Fibroblast of skin of left biceps (primary cell): ENCODE measurements at regions not wholly inside any gene's neighbourhood (a gene's known extent, or its start where the extent isn't known, plus 50 kb on each side); places are given as distances from the start of the nearest gene placed in this dataset.
"Not testable (repeated sequence)": the region's sequence is repeated elsewhere in the genome, so short reads cannot be mapped to it uniquely, and the experiment has no call there.

Source experiments
- DNase-seq, 2 experiments: peaks; one replicate each; pipeline ENCODE4 v3.0.0-alpha.2; 2013; ENCODE audit warnings: low read depth in 2 of 2

GRCh38 chr16:47861999-47862398, 293.8 kb downstream of the ABCC12 start:
- no peak for DNase-seq

GRCh38 chr16:47858333-47858982, 297.3 kb downstream of the ABCC12 start:
- DNase-seq: no peak

- DNase-seq: no peak
Observed at GRCh38 chr16:47855431-47855830, 300.4 kb downstream of the ABCC12 start.

GRCh38 chr16:47854737-47855136, 301.1 kb downstream of the ABCC12 start:
- no peak for DNase-seq

DNA sequence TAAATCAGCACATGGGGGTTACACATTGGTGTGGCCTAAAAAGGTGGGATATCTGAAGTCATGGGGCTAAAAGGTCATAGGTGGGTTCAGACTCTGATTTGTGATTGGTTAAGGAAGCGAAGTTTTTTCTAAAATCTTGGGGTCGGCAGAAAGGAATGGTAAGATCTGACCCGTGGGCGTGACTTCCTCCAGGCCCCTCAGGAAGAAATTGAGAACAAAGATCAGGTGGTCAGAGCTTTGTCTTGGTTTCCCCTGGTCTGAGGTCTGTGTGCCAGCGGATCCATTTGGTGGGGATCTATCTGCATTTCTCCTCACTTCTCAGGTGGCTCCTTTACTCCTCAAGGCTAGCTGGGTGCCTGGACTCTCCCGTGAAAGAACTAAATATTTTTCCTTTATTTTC, 302.8 kb downstream of the ABCC12 start:
- DNase-seq: no peak

DNA sequence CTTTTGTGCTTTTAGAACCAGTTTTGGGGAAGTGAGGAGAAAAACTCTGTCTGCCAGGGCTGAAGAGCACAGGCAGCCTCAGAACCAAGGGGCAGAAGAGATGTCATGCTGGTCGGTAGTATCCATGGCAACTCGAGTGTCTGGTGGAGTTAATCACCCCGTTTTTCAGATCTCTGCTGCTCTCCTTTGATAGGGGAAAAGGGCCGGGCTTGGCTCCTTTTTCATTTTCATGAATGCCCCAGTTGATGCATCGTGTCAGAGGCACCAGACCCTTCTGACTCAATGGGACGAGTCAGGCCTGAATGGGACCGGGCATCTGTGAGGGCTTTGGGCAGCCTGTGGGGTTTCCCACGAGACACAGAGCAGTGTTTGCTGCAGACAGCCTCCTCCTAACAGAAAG, 304.6 kb downstream of the ABCC12 start:
- no peak for DNase-seq

DNA sequence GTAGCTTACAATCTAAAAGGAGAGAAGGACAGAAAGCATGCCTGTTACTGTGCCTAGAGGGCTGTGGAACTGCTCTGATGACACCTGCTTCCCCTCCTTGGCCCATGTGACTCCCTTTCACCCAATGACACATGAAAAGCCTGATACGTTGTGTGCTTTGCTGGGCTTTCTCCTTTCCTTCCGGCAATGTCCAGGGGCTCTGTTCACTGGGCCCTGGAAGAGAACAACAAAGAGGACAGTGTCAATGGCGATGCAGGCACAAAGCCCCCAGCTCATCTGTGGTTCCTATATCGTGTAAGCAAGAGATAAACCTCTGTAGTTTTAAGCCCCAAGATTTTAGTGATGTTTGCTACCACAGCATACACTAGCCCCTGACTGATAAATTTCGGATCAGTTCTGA, 306.1 kb downstream of the ABCC12 start:
- DNase-seq: no peak

DNA sequence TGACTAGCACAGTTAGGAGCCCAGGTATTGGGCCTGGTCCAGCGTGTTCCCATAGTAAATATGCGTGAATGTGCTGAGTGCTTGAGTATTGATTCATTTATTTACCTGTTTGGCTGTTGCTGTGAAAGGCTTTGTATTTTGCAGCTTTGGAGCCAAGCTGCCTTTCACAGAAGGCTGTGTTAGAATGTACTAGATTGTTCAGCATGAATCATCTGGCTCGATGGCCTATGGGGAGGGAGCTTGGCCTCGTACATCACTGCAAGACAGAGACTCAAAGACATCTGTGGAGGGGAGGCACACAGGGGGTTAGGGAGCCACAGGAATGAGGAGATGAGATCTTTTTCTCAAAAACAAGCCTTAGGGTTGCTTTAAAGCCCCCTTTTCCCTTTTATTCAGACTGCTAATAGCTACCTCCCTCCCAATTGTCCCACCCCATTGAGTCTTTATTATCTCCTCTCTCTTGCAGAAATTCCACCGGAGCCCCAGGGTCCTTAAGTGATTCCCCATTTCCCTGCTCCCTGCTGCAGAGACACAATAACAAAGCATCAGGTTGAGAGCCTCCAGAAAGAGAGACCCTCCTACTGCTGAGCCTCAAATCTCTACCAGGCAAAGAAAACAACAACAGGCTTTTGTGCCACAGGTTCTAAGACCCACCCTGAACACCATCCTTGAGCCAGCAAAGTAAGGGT, 307.2 kb downstream of the ABCC12 start:
- peak; percentile 10 to 13 for DNase-seq

DNA sequence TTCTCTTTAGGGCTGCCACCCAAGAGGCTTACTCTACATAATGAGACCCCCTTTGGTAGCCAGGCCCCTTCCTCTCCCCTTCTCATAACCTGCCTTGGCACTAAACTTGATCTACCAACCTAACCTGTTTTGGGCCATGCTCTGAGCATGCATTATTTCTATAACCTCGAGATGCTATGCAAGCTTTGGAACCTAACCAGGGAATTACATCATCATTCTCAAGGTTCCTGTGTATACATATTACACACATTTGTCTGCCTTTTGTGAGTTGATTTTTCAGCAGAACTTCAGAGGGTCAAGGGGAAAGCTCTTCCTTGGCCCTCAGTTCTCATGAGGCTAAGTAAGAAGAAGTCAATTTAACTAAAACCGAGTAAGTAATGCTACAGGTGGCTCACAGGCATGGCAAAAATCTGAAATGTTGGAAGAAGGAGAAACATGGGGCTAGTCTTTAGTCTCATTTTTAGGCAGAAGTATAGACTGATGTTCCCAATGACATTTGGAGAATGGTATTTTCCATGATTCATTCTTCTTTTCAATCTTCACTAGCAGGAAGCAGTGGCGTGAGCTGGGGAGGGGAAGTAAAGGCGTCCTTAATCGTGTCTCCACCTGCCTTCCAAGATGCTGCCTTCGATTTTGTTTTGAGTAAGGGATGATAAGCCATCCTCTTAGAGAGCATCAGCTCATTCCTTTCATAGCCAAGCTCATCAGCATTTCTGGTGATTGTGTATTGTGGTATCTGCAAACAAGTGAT, 308.4 kb downstream of the ABCC12 start:
- peak in 1 of 2 experiments; percentile 8 for DNase-seq

- no peak for DNase-seq
Observed at GRCh38 chr16:47834485-47835024, 321.2 kb downstream of the ABCC12 start.

DNA sequence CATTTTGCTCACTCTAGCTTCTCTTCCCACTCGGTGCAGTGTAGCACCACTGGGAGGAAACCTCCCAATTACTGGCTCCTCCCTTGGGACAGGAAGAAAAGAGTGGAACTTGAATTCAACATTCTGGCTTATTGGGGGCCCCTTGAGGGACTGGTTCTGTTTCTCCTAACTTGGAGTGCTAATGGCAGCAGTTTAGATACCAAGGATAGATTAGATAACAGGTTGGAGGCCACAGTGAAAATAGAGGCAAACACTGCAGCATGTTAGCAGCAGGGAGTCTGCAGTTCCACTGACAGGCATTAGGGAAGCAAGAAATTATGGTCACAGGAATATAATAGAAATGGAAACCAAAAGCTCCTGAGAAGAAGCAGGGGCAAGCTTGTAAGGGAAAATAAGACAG, 322.0 kb downstream of the ABCC12 start:
- no peak for DNase-seq

GRCh38 chr16:47829850-47830600, 325.8 kb downstream of the ABCC12 start:
- no peak for DNase-seq

DNA sequence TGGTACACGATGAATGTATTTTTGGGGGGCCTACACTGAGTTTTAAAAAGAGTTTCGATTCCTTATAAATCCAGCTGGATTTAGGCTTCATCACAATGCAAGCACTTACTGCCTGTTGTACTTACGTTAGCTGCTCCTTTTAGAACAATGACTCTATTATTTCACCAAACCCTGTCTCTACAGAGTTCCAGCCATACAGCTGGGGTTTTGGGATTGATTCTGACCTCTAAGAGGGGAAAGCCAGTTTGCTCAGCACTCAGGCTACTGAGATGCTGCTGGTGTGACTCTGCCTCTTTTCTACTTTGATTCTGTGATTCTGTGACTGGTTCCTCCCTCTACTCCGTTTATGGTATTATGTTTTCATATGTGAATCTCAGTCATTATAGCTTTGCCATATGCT, 329.7 kb downstream of the ABCC12 start:
- DNase-seq: no peak

GRCh38 chr16:47817048-47817447, 338.7 kb downstream of the ABCC12 start:
- no peak for DNase-seq

- no peak for DNase-seq
Observed at GRCh38 chr16:47816511-47816910, 339.3 kb downstream of the ABCC12 start.

DNA sequence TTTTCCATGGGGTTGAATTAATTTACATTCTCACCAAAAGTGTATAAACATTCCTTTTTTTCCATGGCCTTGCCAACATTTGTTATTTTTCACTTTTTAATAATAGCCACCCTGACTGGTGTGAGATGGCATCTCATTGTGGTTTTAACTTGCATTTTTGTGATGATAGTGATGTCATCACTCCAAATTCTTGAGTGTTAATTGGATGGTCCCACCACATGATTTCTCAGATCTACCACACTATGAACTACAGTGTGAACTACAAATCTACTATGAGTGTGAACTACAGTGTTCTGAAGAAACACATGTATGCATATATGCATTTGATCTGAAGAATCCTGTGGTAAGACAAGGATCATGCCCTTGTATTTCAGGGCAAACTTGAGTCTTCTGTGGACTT, 340.1 kb downstream of the ABCC12 start:
- no peak for DNase-seq

GRCh38 chr16:47811758-47812157, 344.0 kb downstream of the ABCC12 start:
- not testable (repeated sequence) for DNase-seq

GRCh38 chr16:47806309-47806847, 345.2 kb downstream of the PHKB start:
- no peak for DNase-seq

DNA sequence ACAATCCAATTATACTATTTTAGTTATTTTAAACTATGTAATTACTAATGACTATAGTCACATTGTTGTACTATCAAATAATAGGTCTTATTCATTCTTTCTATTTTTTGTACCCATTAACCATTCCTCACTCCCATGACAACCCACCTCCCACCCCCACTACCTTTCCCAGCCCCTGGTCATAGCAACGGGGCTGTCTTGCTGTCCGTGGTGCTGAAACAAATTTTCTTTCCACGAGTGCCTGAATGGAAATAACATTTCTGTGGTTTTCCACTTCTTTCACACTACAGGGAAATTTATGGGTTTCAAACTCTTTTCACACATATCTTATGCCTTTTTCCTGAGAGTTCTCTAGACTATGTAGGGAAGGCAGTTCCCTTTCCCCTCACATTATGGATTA, 326.6 kb downstream of the PHKB start:
- no peak for DNase-seq

GRCh38 chr16:47781673-47782072, 320.5 kb downstream of the PHKB start:
- DNase-seq: no peak

DNA sequence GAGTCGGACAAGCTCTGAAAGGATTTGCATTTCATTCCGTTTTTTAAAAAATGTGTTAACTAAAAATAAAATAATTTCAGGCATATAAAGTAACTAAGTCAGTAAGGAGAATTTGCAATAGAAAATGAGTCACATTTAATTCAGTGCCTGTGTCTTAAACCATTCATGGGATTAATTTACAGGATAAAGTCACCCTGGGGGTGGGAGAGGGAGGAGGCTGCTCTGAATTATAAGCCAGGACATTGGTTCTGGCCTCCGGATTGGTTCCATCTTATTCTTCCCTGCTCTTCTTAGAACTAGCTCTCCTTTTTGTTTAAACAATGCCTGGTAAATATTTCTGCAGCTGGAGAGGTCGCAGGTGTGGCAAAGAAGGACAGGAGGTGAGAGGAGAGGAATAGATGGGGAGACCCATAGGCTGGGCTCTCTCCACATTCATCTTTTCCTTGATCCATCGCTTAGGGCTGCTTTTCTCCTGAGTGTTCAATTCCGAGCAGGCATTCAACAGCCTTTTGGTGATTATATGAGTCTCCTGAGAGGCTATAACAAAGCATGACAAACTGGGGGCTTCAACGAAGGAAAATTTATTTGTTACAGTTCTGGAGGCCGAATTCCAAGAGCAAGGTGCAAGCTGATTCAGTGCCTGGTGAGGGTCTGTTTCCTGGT, 319.2 kb downstream of the PHKB start:
- no peak for DNase-seq
